C4-2B (cell line): ENCODE measurements at regions not wholly inside any gene's neighbourhood (a gene's known extent, or its start where the extent isn't known, plus 50 kb on each side); places are given as distances from the start of the nearest gene placed in this dataset.

Source experiments
- ZFX ChIP-seq: fragments of 450-650 bp; IDR thresholded peaks from 2 replicates; pipeline ENCODE4 v1.6.1; 2017
- TF ChIP-seq, protein P1 (sequence below): fragments of 450-650 bp; conservative IDR thresholded peaks from 2 replicates; pipeline ENCODE4 v1.5.1; 2017; ENCODE audit warnings: mild to moderate bottlenecking

DNA sequence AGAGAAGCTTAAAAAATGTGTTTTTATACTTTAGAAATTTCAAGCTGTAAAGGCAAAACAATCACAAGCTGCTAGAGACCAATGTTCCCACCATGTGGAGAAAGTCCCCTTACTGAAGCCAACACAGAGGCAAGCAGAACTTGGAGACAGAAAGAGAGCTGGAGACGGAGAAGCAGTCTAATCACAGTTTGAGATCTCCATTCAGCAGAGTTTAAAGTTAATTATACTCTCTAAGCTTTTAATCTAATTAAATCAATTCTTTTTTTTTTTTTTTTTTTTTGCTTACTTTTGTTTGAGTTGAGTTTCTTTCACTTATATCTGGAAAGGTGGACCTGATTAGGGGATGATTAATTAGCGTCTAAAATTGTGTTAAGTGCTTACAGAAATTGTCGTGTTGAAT is 1534.3 kb downstream of the MAT2B start:
- TF ChIP-seq, protein P1, sequence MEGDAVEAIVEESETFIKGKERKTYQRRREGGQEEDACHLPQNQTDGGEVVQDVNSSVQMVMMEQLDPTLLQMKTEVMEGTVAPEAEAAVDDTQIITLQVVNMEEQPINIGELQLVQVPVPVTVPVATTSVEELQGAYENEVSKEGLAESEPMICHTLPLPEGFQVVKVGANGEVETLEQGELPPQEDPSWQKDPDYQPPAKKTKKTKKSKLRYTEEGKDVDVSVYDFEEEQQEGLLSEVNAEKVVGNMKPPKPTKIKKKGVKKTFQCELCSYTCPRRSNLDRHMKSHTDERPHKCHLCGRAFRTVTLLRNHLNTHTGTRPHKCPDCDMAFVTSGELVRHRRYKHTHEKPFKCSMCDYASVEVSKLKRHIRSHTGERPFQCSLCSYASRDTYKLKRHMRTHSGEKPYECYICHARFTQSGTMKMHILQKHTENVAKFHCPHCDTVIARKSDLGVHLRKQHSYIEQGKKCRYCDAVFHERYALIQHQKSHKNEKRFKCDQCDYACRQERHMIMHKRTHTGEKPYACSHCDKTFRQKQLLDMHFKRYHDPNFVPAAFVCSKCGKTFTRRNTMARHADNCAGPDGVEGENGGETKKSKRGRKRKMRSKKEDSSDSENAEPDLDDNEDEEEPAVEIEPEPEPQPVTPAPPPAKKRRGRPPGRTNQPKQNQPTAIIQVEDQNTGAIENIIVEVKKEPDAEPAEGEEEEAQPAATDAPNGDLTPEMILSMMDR, result no peak
- no peak for TF ChIP-seq ZFX
